SKM-1 treated with dmso at 0.1 percent for 144 hours (cell line): ENCODE measurements at regions not wholly inside any gene's neighbourhood (a gene's known extent, or its start where the extent isn't known, plus 50 kb on each side); places are given as distances from the start of the nearest gene placed in this dataset.
"Not testable (repeated sequence)": the region's sequence is repeated elsewhere in the genome, so short reads cannot be mapped to it uniquely, and the experiment has no call there.

Experiments
- DNase-seq: peaks from one replicate; lab custom pipeline; 2025; ENCODE audit not compliant: unreplicated experiment; lab: John Stamatoyannopoulos, UW

GRCh38 chr11:95652002-95652472 is 137.5 kb downstream of the FAM76B start:
- DNase-seq: no peak

DNA sequence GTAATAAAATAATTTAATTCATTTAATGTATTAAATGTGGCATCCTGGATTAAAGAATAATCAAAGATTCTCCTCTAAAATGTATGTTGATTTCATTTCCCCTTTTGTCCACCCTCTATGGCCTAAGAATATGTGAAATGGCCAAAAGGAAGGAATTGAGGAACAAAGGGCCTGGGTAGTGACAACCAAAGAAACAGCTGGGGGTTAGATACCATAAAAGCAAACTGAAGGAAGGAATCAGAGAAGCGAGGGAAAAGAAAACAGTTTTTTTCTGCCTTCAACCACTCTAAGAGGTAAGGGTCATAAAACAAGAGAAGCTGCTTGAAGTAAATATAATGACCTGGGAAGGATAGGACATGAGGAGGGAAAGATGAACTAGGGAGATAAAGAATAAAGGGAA is 139.3 kb downstream of the FAM76B start:
- peak; percentile 69 for DNase-seq

- DNase-seq: no peak
Observed at GRCh38 chr11:95647871-95648270, 141.7 kb downstream of the FAM76B start.

DNA sequence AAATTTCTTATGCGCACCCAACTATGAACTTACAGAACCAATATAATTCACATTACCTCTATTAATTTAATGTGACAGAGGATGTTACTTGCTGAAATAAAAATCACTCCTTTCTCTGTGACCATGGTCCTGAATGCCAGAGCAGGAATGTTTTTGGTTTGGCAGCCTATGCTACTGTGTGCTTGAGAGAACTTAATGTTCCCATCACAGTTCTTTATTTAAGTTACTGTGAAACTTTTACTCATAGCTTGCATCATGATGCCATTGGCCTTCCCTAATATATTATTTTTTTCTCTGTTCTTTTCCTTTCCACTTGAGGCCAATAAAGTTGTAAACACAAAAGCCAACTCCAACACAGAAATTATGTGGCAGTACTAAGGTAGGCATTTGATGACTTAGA is 142.2 kb downstream of the FAM76B start:
- no peak for DNase-seq

DNA sequence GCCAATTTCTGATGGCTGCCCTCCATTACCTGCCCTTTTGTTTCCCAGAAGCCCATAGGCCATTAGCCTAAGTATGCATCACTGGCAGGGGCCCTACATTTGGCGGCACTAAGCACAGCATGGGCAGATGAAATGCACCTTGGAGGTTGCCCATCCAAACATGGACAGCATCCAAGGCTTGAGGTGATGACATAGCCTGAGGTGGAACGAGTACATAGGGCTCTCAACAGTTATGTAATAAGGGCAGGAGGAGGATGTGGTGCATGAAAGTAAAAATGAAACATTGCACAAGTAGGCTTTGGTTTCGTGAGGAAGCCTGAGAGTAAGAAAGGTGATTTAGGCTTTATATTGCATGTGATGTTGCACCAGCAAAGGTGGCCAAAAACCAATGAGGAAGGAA is 148.1 kb downstream of the FAM76B start:
- peak; percentile 94 for DNase-seq

GRCh38 chr11:95638501-95638900 is 151.1 kb downstream of the FAM76B start:
- no peak for DNase-seq

- no peak for DNase-seq
Observed at GRCh38 chr11:95625164-95625900, 164.2 kb downstream of the FAM76B start.

DNA sequence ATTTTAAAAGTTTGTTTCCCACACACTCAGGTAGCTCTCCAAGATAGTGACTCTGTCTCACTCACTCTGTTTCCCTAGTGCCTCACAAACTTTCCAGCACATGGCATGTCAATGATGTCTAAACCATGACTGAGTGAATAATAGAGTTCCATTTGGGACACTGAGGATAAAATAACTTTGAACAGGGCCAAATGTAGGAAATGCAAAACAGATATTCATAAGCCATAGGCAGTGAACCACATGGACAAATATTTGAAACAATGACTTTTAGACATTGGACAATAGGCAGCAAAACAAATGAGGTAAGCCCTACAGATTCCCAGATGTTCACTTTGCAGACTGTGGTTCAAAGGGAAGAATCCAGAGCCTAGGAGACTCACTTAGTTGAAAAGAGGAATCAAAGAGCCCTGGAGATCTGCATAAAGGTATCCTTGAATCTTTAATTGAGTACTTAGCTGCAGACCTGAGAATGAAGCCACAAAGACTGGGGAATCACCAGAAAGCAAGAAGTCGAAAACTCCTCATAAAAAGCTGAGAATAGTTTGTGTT is 173.3 kb downstream of the FAM76B start:
- DNase-seq: no peak

- DNase-seq: no peak
Observed at GRCh38 chr11:95611827-95612226, 177.8 kb downstream of the FAM76B start.

GRCh38 chr11:95610185-95610584 is 179.4 kb downstream of the FAM76B start:
- DNase-seq: not testable (repeated sequence)

DNA sequence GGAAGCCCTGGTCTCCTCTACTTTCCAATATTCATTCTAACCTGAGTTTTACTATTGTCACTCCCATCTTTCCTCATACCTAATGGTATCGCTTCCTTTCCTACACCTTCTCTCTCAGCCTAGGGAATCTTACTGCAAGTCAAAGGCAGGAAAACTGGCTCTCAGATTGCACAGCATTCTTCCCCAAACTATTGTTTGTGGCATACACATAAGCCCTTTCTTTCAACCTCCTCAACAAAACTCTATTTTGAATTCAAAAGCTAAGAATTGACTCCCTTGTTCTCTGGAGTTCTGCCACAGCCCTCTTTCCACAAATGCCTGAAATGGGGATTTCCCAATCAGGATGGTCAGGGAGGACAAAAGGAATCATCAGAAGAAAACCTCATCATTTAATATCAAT is 181.5 kb downstream of the FAM76B start:
- DNase-seq: no peak

DNA sequence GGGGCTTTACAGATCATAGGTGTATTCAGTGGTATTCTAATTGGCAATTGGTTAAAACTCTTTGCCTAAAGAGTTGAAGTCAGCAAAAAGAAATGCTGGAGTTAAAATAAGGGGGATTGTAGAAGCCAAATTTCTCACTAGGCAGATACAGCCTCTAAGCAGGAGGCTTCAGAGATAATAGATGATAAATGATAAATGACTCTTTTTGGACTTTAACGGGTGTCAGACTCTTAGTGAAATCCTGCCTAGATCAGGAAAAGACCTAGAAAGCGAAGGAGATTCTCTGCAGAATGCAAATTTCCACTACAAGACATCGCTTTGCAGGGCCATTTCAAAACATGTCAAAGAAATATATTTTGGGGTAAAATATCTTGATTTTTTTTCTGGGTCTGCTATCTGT is 182.8 kb downstream of the FAM76B start:
- no peak for DNase-seq

- no peak for DNase-seq
Observed at GRCh38 chr11:95605271-95605940, 184.2 kb downstream of the FAM76B start.

- DNase-seq: no peak
Observed at GRCh38 chr11:95599959-95600586, 189.5 kb downstream of the FAM76B start.

DNA sequence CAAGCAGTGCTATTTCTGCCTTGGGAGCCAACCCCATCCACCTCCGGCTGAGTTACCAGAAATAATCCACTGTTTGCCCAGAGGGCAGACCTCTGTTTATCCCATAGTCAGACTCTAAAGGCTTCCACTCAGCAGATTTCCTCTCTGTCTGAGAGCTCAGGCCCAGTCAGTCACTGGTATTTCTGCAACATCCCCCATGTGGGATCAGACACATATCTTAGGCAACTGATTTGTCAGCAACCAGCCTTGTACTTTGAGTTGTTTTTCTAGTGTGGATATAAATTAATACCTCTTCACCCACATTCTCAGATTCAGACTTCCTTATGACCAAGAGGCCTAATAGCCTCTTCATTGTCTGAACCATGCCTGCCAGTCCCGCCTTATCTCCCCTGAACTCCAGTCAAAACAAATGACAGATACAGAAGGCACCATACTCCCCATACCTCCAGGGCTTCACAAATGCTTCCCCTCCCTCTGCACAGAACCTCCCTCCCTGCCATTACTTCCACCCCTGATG is 193.6 kb downstream of the FAM76B start:
- DNase-seq: no peak

- DNase-seq: no peak
Observed at GRCh38 chr11:95595541-95595940, 194.0 kb downstream of the FAM76B start.

GRCh38 chr11:95593111-95593510 is 196.5 kb downstream of the FAM76B start:
- DNase-seq: no peak

DNA sequence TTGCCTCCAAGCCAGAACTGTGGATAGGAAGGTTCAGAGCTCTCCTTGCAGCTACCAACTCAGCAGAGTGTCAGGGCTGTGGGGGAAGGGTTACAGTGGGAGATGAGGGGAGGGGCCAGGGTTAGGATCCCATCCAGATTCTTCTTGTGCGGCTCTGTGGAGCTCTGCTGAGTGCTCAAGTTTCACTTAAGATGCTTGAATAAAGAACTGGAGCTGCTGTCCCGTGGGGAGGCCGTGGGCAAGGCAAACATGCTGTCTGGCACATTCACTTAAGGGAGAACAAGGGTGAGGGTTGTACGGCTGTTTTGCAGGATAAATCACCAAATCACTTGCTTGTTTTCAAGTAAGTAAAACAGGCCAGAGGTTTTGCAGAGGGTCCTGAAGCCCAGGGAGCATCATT is 197.1 kb downstream of the FAM76B start:
- DNase-seq: no peak

DNA sequence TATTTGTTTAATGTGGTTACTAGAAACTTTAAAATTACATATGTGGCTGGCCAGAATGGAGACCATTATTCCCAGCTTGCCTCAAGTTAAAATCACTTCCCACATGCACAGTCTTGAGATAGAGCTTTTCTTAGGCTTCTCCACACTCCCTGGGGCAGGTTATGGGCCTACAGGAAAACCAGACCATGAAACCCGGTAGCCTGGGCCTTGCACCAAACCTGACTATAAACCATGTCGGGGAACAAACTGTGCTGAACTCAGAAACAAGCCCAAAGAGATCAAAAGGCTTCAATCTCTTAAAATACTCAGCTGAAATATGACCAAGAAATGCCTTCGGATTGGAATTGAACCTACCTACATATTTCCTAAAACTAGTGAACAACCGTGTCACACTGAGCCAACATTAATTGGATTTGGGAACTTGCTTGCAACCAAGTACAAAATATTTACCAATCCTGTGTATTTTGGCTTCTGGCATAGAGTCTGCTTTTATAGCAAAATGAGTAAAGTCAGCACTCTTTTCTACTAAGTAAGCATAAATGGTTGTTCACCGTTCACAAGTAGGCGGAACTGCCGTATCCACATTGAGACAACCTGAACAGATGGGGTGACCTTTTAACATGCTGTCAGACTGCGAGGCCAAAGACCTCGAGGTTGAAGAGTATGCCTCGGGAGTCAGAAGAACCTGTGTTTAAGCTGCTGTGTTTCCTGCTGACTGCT is 199.5 kb downstream of the FAM76B start:
- DNase-seq: no peak

DNA sequence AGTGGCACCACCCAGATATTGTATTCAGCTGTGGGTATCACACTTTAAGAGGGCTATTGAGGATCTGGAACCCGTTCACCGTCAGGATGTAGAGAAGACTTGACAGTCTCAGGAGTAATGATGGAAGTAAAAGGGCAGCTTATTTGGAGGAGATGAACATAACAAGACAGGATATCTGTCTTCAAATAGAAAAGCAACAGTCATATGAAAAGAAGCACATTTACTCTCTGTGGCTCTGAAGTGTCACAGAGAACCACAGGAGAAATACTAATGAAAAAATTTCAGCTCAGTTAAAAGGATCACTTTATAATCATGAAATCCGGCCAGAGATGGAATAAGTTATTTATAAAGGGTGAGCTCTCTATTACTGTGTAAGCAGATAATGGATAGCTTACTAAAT is 200.8 kb downstream of the FAM76B start:
- no peak for DNase-seq

GRCh38 chr11:95586661-95587060 is 202.9 kb downstream of the FAM76B start:
- DNase-seq: no peak
